Stimulated activated CD4-positive, alpha-beta T cell treated with anti-CD3 and anti-CD28 coated beads, Interleukin-2, amount 100 ng/mL, for 48 hours (primary cell): ENCODE measurements at regions not wholly inside any gene's neighbourhood (a gene's known extent, or its start where the extent isn't known, plus 50 kb on each side); places are given as distances from the start of the nearest gene placed in this dataset.
A peak's percentile ranks its signal among the peaks of the same experiment; 100 is the strongest.
"Not testable (repeated sequence)": the region's sequence is repeated elsewhere in the genome, so short reads cannot be mapped to it uniquely, and the experiment has no call there.

Experiments
- DNase-seq, 2 donors: peaks; one replicate each; pipeline ENCODE4 v3.0.0-alpha.2; 2020

GRCh38 chr9:29958469-29958868 lies 2385.2 kb upstream of the C9orf72 start:
- no peak for DNase-seq

GRCh38 chr9:29965834-29966233 lies 2392.6 kb upstream of the C9orf72 start:
- no peak for DNase-seq

GRCh38 chr9:29966247-29966646 lies 2393.0 kb upstream of the C9orf72 start:
- no peak for DNase-seq

- DNase-seq = no peak
Observed at GRCh38 chr9:29968831-29969230, 2395.6 kb upstream of the C9orf72 start.

- DNase-seq = no peak
Observed at GRCh38 chr9:29969408-29969807, 2396.1 kb upstream of the C9orf72 start.

GRCh38 chr9:29969856-29970647 lies 2396.8 kb upstream of the C9orf72 start:
- DNase-seq = no peak

- DNase-seq = no peak
Observed at GRCh38 chr9:29974197-29974596, 2400.9 kb upstream of the C9orf72 start.

GRCh38 chr9:29976981-29977380 lies 2403.7 kb upstream of the C9orf72 start:
- DNase-seq = no peak

- no peak for DNase-seq
Observed at GRCh38 chr9:29981013-29981412, 2403.4 kb upstream of the ACO1 start.

- no peak for DNase-seq
Observed at GRCh38 chr9:29999645-30000044, 2384.8 kb upstream of the ACO1 start.

GRCh38 chr9:30010691-30011090 lies 2373.8 kb upstream of the ACO1 start:
- no peak for DNase-seq

- DNase-seq = no peak
Observed at GRCh38 chr9:30012622-30013021, 2371.8 kb upstream of the ACO1 start.

GRCh38 chr9:30015073-30015472 lies 2369.4 kb upstream of the ACO1 start:
- DNase-seq = no peak

- DNase-seq = no peak
Observed at GRCh38 chr9:30020161-30020560, 2364.3 kb upstream of the ACO1 start.

GRCh38 chr9:30035761-30036160 lies 2348.7 kb upstream of the ACO1 start:
- DNase-seq = no peak

- DNase-seq = no peak
Observed at GRCh38 chr9:30036558-30036957, 2347.9 kb upstream of the ACO1 start.

- no peak for DNase-seq
Observed at GRCh38 chr9:30039712-30040111, 2344.7 kb upstream of the ACO1 start.

GRCh38 chr9:30048396-30048795 lies 2336.0 kb upstream of the ACO1 start:
- no peak for DNase-seq

GRCh38 chr9:30058463-30058862 lies 2326.0 kb upstream of the ACO1 start:
- DNase-seq = no peak

- DNase-seq = no peak
Observed at GRCh38 chr9:30060976-30061375, 2323.5 kb upstream of the ACO1 start.

GRCh38 chr9:30065888-30066287 lies 2318.6 kb upstream of the ACO1 start:
- no peak for DNase-seq

GRCh38 chr9:30069236-30069635 lies 2315.2 kb upstream of the ACO1 start:
- not testable (repeated sequence) for DNase-seq

GRCh38 chr9:30075022-30075421 lies 2309.4 kb upstream of the ACO1 start:
- DNase-seq = no peak

GRCh38 chr9:30075451-30076199 lies 2308.8 kb upstream of the ACO1 start:
- peak; percentile 11 to 18 for DNase-seq
